SK-N-SH treated with all-trans-retinoic acid at 6 μM for 48 hours (cell line): ENCODE measurements at regions not wholly inside any gene's neighbourhood (a gene's known extent, or its start where the extent isn't known, plus 50 kb on each side); places are given as distances from the start of the nearest gene placed in this dataset.

Experiments
- BACH2 ChIP-seq: fragments of 250-450 bp; sonication (Bioruptor Pico); IDR thresholded peaks from 2 replicates; pipeline ENCODE4 v1.9.0; 2021; ENCODE audit warnings: mild to moderate bottlenecking, borderline replicate concordance
- CREB5 ChIP-seq: fragments of 250-450 bp; sonication (Bioruptor Pico); IDR thresholded peaks from 2 replicates; pipeline ENCODE4 v1.5.1; 2020; ENCODE audit warnings: low read depth, mild to moderate bottlenecking, moderate library complexity
- ISL1 ChIP-seq: fragments of 250-450 bp; sonication (Bioruptor Pico); IDR thresholded peaks from 2 replicates; pipeline ENCODE4 v2.1.2; 2022; ENCODE audit warnings: mild to moderate bottlenecking, moderate library complexity
- OSR1 ChIP-seq: fragments of 250-450 bp; sonication (Bioruptor Pico); IDR thresholded peaks from 2 replicates; pipeline ENCODE4 v1.8.0; 2022; ENCODE audit warnings: moderate library complexity, mild to moderate bottlenecking, inconsistent platforms
- PATZ1 ChIP-seq: fragments of 250-450 bp; sonication (Bioruptor Pico); IDR thresholded peaks from 2 replicates; pipeline ENCODE4 v1.8.0; 2020; ENCODE audit warnings: mild to moderate bottlenecking, moderate library complexity, borderline replicate concordance
- POU6F1 ChIP-seq: fragments of 250-450 bp; sonication (Bioruptor Pico); IDR thresholded peaks from 2 replicates; pipeline ENCODE4 v1.8.0; 2021; ENCODE audit warnings: low read depth, mild to moderate bottlenecking, moderate library complexity, borderline replicate concordance
- PPARA ChIP-seq: fragments of 250-450 bp; sonication (Bioruptor Pico); IDR thresholded peaks from 2 replicates; pipeline ENCODE4 v1.5.0; 2020; ENCODE audit warnings: mild to moderate bottlenecking, borderline replicate concordance
- RARB ChIP-seq: fragments of 250-450 bp; sonication (Bioruptor Pico); IDR thresholded peaks from 2 replicates; pipeline ENCODE4 v1.8.0; 2021; ENCODE audit warnings: mild to moderate bottlenecking, moderate library complexity
- TCF4 ChIP-seq: fragments of 250-450 bp; sonication (Bioruptor Pico); IDR thresholded peaks from 2 replicates; pipeline ENCODE4 v1.8.0; 2021; ENCODE audit warnings: mild to moderate bottlenecking, moderate library complexity, borderline replicate concordance
- TSHZ2 ChIP-seq: fragments of 250-450 bp; sonication (Bioruptor Pico); IDR thresholded peaks from 2 replicates; pipeline ENCODE4 v1.5.0; 2020; ENCODE audit warnings: mild to moderate bottlenecking, moderate library complexity
- ZFP3 ChIP-seq: fragments of 250-450 bp; sonication (Bioruptor Pico); IDR thresholded peaks from 2 replicates; pipeline ENCODE4 v1.5.0; 2020; ENCODE audit warnings: mild to moderate bottlenecking, moderate library complexity
- ZFP30 ChIP-seq: fragments of 450-650 bp; formaldehyde crosslinking; IDR thresholded peaks from 2 replicates; pipeline ENCODE4 v1.5.0; 2022; ENCODE audit warnings: mild to moderate bottlenecking, moderate library complexity
- ZNF8 ChIP-seq: fragments of 450-650 bp; formaldehyde crosslinking; IDR thresholded peaks from 2 replicates; pipeline ENCODE4 v1.5.0; 2020; ENCODE audit warnings: mild to moderate bottlenecking, moderate library complexity

GRCh38 chr1:14129009-14129408 lies 429.0 kb downstream of the PRDM2 start:
- TF ChIP-seq BACH2 (no peak), ISL1 (no peak), RARB (CRISPR knock-in tag) (no peak), POU6F1 (CRISPR knock-in tag) (no peak), PATZ1 (CRISPR knock-in tag) (no peak), OSR1 (CRISPR knock-in tag) (no peak), PPARA (CRISPR knock-in tag) (no peak), TCF4 (CRISPR knock-in tag) (no peak), CREB5 (CRISPR knock-in tag) (no peak), ZNF8 (CRISPR knock-in tag) (no peak), ZFP30 (CRISPR knock-in tag) (no peak), TSHZ2 (no peak), ZFP3 (no peak)
